ENCODE measurements at regions not wholly inside any gene's neighbourhood (a gene's known extent, or its start where the extent isn't known, plus 50 kb on each side); places are given as distances from the start of the nearest gene placed in this dataset.
"Not testable (repeated sequence)": the region's sequence is repeated elsewhere in the genome, so short reads cannot be mapped to it uniquely, and the experiment has no call there.

DNA sequence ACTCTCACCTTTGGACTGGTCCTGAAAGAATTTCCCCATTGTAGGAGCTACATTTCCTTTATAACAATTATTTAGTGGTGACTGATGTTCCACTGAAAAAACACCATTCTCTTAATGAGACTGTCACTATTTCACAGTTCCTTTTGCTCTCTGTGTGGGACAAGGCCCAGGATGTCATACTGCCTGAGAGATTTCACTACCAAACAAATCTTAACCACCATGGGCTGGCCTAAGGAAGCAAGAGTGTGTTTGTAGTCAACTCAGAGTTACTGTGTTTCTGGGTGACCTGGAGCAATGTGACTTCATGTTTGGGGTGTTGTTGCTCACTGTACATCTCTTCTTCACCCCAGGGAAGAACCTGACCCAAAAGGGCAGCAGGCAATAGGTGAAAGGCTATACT is 50.1 kb upstream of the ZNF608 start:
- DNase-seq (ENCODE audit: low spot score) = no peak

DNA sequence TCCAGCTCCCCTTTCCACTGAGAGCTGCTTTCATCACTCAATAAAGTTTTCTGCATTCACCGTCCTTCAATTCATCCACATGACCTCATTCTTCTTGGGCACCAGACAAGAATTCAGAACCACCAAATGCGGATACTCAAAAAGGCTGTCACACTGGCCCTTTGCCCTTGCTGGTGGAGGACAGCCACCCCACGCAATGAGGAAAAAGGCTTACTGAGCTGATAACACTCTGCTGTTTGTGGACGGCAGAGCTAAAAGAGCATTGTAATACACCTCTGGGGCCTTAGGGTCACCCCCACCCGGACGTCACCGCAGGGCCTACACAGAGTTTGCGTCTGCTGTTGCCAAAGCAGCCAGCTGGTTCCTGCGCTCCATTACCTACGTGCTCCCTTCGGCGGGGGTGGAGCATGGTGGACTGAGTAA is 51.2 kb upstream of the ZNF608 start:
- no peak for DNase-seq (ENCODE audit: low spot score)

GRCh38 chr5:124798890-124799289 is 52.5 kb upstream of the ZNF608 start:
- DNase-seq (ENCODE audit: low spot score) = no peak

- no peak for DNase-seq (ENCODE audit: low spot score)
Measured at GRCh38 chr5:124801551-124801950, 55.1 kb upstream of the ZNF608 start.

DNA sequence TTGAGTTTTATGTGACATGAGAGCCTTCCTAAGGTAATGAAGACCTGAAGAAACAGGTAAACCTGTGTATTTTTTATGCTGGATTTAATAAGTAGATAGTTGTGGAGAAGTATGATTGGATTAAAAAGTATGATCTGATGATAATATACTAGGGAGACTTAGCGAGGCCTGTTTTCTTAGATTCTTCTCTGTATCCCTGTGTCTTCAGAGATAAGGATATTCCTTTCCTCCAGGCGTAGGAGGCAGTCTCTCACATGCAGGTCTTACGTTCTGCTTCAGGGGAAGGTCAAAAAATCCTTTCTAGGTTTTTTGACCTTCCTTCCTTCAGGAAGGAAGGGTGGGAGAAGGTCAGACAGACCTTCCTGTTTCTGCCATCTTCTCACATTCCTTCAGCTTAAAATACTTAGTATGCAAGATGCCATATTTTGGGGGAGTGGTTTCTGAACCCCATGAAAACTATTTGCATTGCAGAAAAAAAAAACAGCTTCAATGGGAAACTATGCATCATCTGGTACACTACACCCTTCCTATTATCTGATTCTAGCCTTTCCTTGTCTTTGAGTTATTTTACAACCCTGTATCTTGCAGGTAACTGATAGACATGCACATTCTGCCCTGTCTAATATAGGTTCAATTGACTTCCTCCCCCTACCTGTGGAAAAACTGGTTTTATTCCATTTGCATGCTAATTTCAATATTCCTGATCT is 57.3 kb upstream of the ZNF608 start:
- DNase-seq (ENCODE audit: low spot score) = no peak

DNA sequence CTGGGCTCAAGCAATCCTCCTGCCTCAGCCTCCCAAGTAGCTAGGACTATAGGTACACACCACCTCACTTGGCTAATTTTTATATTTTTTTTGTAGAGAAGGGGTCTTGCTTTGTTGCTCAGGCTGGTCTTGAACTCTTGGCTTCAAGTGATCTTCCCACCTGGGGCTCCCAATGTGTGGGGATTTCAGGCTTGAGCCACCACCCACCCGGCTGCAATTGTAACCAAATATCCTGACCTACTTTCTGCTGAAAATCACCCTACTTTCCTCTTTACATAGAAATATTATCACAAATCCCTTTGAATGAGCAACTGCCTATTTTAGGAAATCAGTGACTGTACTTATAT is 59.6 kb upstream of the ZNF608 start:
- DNase-seq (ENCODE audit: low spot score) = no peak

DNA sequence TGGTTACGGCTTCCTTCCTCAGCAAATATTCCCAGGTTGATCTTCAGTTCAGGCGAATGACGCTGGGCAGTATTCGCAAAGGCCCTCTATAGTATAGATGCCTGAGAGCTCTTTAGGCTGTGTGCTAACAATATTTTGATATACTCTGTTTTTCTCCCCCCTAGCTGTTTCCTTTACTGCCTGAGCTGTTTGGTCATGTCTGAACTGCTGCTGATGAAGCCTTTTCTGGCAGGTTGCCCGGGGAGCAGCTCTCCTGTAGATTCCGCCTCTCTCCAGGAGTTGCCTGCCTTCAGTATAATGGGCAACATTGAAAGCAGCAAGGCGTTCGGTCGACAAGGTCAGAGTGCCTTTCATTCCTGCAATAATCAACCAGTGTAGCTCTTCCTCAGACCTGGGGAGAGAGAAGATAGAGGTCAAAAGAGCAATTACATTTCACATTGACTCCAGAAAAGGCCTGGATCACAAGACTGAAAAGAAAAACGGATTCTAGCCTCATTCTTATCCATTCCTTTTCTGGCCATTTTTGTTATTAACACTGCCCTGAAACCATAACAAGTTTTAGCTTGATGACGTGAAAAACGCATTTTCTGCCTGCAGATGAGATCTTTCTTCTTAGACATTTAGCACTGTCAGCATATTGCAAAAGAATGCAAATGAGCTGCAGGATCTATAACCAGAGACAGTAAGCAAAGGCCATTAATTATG is 60.1 kb upstream of the ZNF608 start:
- DNase-seq (ENCODE audit: low spot score) = no peak

- no peak for DNase-seq (ENCODE audit: low spot score)
Measured at GRCh38 chr5:124808842-124809268, 62.4 kb upstream of the ZNF608 start.

- no peak for DNase-seq (ENCODE audit: low spot score)
Measured at GRCh38 chr5:124810396-124811006, 64.1 kb upstream of the ZNF608 start.

DNA sequence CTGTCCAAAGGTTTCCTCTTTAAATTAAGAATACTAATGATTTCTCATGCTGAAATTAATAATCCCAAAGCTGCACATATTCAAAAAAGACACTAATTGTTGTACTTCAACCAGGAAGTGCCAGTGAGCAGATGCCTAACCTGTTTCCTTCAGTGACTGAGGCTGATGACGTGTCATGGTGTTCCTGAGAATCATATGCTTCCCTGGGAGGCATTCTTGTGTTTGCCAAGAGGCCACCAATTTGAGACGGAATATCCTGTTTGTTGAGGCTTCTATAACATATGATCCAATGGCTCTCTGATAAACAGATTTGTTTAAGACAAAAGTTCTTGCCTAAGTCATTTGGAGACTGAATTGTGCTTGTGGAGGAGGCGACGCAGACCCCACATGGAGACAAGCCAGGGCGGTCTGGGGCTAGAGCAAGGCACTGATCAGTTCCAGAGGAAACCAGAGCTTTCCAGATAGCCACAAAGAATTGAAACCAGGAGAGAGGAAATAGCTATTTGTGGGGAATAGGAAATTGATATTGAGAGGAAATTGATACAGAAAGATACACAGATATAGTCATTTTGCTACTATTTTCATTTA is 66.4 kb upstream of the ZNF608 start:
- DNase-seq (ENCODE audit: low spot score) = no peak

DNA sequence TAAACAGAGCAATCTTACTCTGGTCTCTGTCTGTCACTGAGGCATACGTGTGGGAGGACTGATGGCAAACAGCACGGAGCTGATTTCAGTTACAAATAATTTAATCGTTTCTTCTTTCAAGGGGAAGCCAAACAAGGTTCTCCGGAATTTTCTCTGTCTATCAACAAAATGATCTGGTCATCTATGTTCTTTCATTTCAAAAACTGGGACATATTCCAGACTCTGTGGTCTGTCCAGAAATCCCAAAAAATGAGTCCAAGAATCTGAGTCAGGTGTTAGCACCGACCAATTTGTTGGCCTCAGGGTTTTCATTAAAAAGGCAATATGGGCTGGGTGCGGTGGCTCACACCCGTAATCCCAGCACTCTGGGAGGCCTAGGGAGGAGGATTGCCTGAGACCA is 69.9 kb upstream of the ZNF608 start:
- DNase-seq (ENCODE audit: low spot score) = no peak

DNA sequence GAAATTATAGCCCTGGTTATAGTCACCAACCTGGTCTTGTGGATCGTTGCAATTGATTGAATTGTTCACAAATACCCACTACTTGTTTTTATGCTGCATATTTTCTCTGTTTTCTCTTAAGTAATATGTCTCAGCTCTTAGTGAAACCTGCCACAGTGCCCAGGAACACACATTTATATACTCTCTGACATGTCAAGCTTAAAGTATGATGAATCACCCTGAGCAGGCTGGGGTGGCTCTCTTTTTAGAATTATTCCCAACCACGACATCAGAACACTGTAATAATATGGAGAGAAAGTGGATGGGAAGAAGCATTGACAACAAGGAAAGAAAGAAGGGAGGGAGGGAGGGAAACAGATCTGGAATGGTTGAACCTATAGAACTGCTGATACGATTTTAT is 72.8 kb upstream of the ZNF608 start:
- no peak for DNase-seq (ENCODE audit: low spot score)

- no peak for DNase-seq (ENCODE audit: low spot score)
Measured at GRCh38 chr5:124822647-124823046, 76.2 kb upstream of the ZNF608 start.

GRCh38 chr5:124823380-124823779 is 76.9 kb upstream of the ZNF608 start:
- DNase-seq (ENCODE audit: low spot score) = no peak

DNA sequence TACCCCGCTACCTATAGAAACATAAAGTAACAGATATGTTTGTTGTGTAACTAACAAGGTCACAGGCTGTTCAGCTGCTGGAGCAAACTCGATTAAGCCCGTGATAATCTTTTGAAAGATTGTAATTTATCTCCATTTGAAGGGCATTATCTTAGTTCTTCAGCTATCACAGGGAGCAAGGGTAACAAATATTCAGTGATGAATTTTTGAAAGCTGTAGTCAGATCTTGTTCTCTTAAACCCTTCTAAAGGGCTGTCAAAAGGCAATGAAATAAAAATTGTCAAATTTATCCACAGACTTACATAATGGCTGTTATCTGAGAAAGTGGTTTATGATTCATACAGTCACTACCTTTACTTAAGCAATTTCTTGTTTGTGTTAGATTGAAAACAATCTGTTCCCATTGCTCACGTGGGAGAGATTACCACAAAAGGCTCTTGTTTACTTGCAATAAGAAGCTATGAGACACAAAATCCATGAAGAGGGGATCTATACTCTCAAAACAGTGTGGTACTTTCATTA is 78.3 kb upstream of the ZNF608 start:
- no peak for DNase-seq (ENCODE audit: low spot score)

- DNase-seq (ENCODE audit: low spot score) = no peak
Measured at GRCh38 chr5:124825250-124825982, 79.0 kb upstream of the ZNF608 start.

GRCh38 chr5:124825983-124826337 is 79.5 kb upstream of the ZNF608 start:
- DNase-seq (ENCODE audit: low spot score) = no peak

DNA sequence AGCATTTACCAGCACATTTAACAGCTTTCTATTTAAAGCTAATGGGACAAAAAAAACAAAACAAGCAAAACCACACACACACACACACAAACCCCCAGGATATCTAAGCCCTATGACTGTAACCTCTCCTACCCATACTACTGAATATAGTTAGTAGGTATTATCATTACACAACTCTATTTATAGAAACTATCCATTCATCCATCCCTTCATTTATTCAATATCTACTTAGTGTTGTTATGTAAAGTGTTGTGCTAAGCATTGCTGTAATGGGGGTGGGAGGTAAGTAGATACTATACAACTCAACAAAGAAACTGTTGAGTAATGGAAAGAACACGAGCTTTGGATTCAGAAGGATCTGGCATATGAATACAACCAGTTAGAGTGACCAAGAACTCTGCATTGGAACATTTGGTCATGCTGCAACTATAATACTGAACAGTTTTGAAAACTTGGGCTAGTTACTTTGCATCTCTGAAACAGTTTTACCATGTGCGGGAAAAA is 82.3 kb upstream of the ZNF608 start:
- no peak for DNase-seq (ENCODE audit: low spot score)

GRCh38 chr5:124831687-124832240 is 85.3 kb upstream of the ZNF608 start:
- DNase-seq (ENCODE audit: low spot score) = no peak

GRCh38 chr5:124832510-124832909 is 86.1 kb upstream of the ZNF608 start:
- no peak for DNase-seq (ENCODE audit: low spot score)

- DNase-seq (ENCODE audit: low spot score) = not testable (repeated sequence)
Measured at GRCh38 chr5:124836314-124836713, 89.9 kb upstream of the ZNF608 start.

Measured in GM03348 (cell line).